GM12892 (cell line): ENCODE measurements at regions not wholly inside any gene's neighbourhood (a gene's known extent, or its start where the extent isn't known, plus 50 kb on each side); places are given as distances from the start of the nearest gene placed in this dataset.

Source experiments
- DNase-seq: peaks from one replicate; pipeline ENCODE4 v3.0.0; 2011; ENCODE audit not compliant: insufficient read length
- FAIRE-seq: peaks from 2 replicates; lab custom pipeline; 2011; peaks lifted over from hg19 to GRCh38; lab: Jason Lieb, UNC
- POLR2A ChIP-seq: IDR thresholded peaks from 2 replicates; pipeline ENCODE4 v1.6.1; 2011; ENCODE audit warnings: low read depth, low read length, control low read depth
- POLR2AphosphoS5 ChIP-seq: IDR thresholded peaks from 2 replicates; pipeline ENCODE4 v1.6.1; 2011; ENCODE audit warnings: low read depth, low read length, control low read depth
- TAF1 ChIP-seq: IDR thresholded peaks from 2 replicates; pipeline ENCODE4 v1.6.1; 2011; ENCODE audit warnings: low read depth, mild to moderate bottlenecking, control low read depth, low read length, borderline replicate concordance

DNA sequence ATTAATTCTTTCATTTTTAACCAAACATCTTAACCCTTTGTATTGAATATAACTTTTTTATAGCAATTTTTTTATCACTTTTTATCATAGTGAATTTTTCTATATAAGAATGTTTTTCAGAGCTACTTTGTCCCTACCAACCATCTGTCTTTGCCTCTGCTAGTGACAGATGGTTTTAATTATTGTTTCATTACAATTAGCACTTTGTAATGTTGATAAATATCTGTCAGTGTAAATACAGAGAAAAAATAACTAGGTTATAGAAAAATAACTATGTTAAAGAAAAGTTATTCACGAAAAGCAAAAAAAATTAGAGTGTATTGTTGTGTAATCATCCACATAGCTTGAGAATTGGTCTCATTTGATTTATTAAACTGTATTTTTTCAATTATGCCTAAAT lies 91.0 kb upstream of the CDH19 start:
- TF ChIP-seq TAF1 (no peak), POLR2AphosphoS5 (no peak), POLR2A (no peak)
- FAIRE-seq, result no peak
- DNase-seq, result no peak

GRCh38 chr18:66687635-66688034 lies 83.7 kb upstream of the CDH19 start:
- FAIRE-seq (no peak), DNase-seq (no peak)
- no peak for TF ChIP-seq POLR2AphosphoS5
- TF ChIP-seq TAF1, result no peak
- TF ChIP-seq POLR2A, result no peak

GRCh38 chr18:66682855-66683322 lies 79.0 kb upstream of the CDH19 start:
- FAIRE-seq (no peak), DNase-seq (no peak)

GRCh38 chr18:66676699-66677098 lies 72.8 kb upstream of the CDH19 start:
- TF ChIP-seq POLR2AphosphoS5 (no peak), POLR2A (no peak)
- DNase-seq (no peak), FAIRE-seq (no peak)

More at GRCh38 chr18:66682855-66683322, 79.0 kb upstream of the CDH19 start:
- no peak for TF ChIP-seq POLR2AphosphoS5
- TF ChIP-seq POLR2A, result no peak
- no peak for TF ChIP-seq TAF1

DNA sequence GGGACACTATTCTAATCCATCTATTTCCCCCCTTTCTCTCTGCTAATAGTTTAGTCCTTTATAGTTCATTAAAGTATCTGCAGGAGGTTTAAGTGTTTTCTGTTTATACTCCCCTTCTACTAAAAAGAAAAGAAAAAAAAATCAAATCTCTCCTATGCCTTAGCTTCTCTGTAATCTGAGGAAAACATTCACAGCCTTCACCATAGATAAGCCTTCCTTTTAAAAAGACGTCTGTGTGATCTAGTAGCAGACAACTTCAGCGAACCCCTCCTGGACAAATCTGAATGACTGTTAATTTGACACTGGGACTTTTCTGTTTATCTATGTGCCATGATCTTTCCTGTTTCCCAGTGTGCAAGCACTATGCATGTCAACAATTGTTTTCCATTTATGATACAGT lies 70.4 kb upstream of the CDH19 start:
- TF ChIP-seq POLR2AphosphoS5 (no peak), POLR2A (no peak), TAF1 (no peak)
- no peak for FAIRE-seq

GRCh38 chr18:66668706-66669105 lies 64.8 kb upstream of the CDH19 start:
- FAIRE-seq (no peak), DNase-seq (no peak)
- TF ChIP-seq POLR2A (no peak), TAF1 (no peak), POLR2AphosphoS5 (no peak)

More for the DNA sequence above, 70.4 kb upstream of the CDH19 start:
- DNase-seq, result no peak

DNA sequence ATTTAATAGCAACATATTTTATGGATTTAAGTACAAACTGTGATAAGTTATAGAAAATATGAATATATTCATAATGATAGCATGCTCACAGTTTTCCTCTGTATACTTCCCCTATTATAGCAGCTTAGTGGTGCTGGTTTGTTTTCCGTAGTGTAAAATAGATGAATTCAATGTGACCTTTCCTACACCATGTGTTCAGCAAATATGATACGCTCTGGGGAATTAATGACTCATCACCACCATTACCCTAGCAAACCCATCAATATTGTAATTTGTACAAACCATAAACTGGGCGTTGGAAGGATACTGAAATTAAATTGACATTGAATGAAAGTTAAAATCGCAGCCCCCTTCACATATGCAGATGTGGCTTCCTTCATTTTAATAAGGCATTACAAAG lies 58.7 kb upstream of the CDH19 start:
- DNase-seq (no peak), FAIRE-seq (no peak)
- TF ChIP-seq TAF1 (no peak), POLR2AphosphoS5 (no peak), POLR2A (no peak)

- no peak for DNase-seq
- no peak for FAIRE-seq
- TF ChIP-seq TAF1 (no peak), POLR2A (no peak), POLR2AphosphoS5 (no peak)
These were observed 51.5 kb upstream of the CDH19 start for GRCh38 chr18:66655407-66655806.
